ENCODE measurements at regions not wholly inside any gene's neighbourhood (a gene's known extent, or its start where the extent isn't known, plus 50 kb on each side); places are given as distances from the start of the nearest gene placed in this dataset.

- Mint-ChIP-seq H3K4me1 (ENCODE audit: low read depth in 2 of 2) (no peaks in the 10 kb centered on the region), H3K27me3 (peaks cover 16 to 35% of the 10 kb centered on the region in 2 donors), H3K27ac (no peak overlapping the region), H3K36me3 (ENCODE audit: insufficient read depth) (no peaks in the 10 kb centered on the region), H3K9me3 (peaks cover 3 to 7% of the 10 kb centered on the region in 2 donors), H3K4me3 (no peak overlapping the region)
- ATAC-seq (replicated peaks) (no peak), DNase-seq (no peak)
These were observed 199.3 kb downstream of the TFAP2C start for GRCh38 chr20:56828402-56828801.

DNA sequence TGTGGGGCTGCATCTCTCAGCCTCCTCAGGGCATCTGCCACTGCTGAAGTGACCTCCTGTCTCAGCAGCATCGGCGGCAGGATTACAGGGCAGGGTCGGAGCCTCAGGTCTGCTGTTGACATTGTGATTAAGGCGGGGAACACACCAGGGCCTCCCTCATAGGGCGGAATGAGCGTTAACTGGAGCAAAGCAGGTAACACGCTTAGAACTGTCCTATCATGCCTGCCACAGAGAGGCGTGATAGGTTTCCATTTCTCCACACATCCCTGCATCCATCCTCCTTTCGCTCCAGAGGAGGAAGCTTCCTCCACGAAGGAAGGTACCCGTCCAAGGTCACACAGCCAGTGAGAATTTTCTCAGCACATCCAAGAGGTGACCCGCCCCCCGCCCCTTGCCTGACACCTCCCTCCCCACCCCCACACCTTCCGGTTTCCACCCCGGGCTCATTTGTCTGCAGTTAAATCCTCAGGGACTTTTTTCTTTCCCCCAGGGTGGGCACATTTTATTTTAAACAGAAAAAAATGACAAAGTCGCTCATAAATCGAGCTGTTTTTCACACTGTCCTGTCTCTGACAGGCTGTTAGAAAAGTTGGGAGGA lies 200.8 kb downstream of the TFAP2C start:
- Mint-ChIP-seq H3K36me3 (ENCODE audit: insufficient read depth) (no peaks in the 10 kb centered on the region), H3K4me3 (no peak overlapping the region), H3K27me3 (peaks cover 23 to 35% of the 10 kb centered on the region in 2 donors), H3K27ac (no peak overlapping the region), H3K4me1 (ENCODE audit: low read depth in 2 of 2) (no peaks in the 10 kb centered on the region), H3K9me3 (peaks cover 3 to 7% of the 10 kb centered on the region in 2 donors)
- DNase-seq (no peak), ATAC-seq (replicated peaks) (no peak)

DNA sequence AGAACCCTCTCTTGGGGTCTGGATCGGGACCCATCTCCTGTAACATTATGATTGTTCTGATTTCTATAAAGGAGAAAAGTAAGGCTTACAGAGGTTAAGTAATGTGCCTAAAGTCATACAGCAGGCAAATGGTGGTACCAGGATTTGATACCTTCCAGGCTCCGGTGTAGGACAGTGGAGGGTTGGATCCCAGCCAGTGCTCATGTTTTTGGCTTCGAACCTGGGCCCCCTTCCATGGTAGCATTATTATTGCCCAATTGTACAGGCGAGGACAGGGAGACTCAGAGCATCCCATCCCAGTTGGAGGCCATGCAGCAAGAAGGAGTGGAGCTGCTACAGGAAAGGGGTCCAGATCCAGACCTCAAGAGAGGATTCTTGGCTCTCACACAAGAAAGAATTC lies 202.7 kb downstream of the TFAP2C start:
- Mint-ChIP-seq H3K9me3 (peaks cover 3 to 7% of the 10 kb centered on the region in 2 donors), H3K27ac (no peak overlapping the region), H3K36me3 (ENCODE audit: insufficient read depth) (no peaks in the 10 kb centered on the region), H3K4me3 (no peak overlapping the region), H3K4me1 (ENCODE audit: low read depth in 2 of 2) (no peaks in the 10 kb centered on the region), H3K27me3 (peaks cover 23 to 35% of the 10 kb centered on the region in 2 donors)
- ATAC-seq (replicated peaks): no peak
- no peak for DNase-seq

DNA sequence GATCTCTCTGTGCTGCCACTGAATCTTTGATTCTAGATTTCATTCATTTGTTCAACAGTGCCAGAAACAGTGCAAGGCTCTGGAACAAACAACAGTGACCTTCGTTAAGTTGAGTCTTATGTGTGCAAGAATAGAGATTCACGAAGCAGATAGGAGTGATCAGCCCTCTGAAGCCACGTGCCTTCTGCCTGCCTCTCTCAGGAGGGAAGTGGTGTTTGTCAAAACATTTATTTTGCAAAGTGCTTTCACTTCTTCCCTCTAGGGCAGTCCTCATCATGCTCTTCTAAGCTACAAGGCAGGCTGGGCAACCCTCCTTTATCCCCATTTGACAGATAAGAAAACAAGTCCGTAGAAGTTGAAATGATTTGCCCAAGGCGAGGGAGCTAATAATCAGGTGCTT lies 204.3 kb downstream of the TFAP2C start:
- DNase-seq (no peak), ATAC-seq (replicated peaks) (no peak)
- no peaks in the 10 kb centered on the region for H3K4me1 Mint-ChIP-seq (ENCODE audit: low read depth in 2 of 2)
- peaks cover 3 to 7% of the 10 kb centered on the region in 2 donors for H3K9me3 Mint-ChIP-seq
- H3K4me3 Mint-ChIP-seq: no peak overlapping the region
- peaks cover 23 to 35% of the 10 kb centered on the region in 2 donors for H3K27me3 Mint-ChIP-seq
- H3K27ac Mint-ChIP-seq: no peak overlapping the region
- H3K36me3 Mint-ChIP-seq (ENCODE audit: insufficient read depth): no peaks in the 10 kb centered on the region

DNA sequence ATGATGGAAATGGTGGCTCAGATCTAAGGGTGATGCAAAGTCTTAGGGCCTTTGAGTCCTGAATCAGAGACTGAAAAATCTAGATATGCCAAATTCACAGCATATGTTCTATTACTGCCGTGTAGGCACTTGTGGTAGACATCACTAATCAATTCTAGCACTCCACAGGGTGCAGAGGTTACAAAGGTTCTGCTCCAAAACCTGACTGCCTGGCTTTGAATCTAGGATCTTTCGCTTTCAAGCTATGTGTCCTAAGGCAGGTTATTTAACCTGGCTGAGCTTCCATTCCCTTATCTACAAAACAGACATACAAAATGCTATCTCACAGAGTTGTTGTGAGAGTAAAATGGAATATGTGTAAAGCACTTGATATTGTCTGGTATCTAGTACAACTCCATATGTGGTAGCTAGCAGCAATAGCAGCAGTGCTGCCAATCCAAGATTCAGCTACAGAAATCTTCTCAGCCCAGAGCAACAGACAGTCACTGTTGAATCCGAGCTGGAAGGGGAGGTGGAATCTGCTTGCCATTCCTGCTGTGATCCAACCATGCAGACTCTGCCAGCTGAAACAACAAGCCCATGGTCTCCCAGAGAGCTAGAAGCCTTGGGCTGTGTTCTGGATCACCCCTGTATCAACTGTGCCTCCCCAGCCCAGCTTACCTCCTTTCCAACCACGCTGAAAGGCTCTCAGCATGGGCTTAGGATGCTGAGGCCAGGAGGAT lies 206.9 kb downstream of the TFAP2C start:
- ATAC-seq (replicated peaks) (no peak), DNase-seq (no peak)
- no peak overlapping the region for H3K4me3 Mint-ChIP-seq
- no peaks in the 10 kb centered on the region for H3K4me1 Mint-ChIP-seq (ENCODE audit: low read depth in 2 of 2)
- no peaks in the 10 kb centered on the region for H3K9me3 Mint-ChIP-seq
- peaks cover 9 to 13% of the 10 kb centered on the region in 2 donors for H3K27me3 Mint-ChIP-seq
- H3K27ac Mint-ChIP-seq: no peak overlapping the region
- H3K36me3 Mint-ChIP-seq (ENCODE audit: insufficient read depth): no peaks in the 10 kb centered on the region

GRCh38 chr20:56839222-56839621 lies 210.1 kb downstream of the TFAP2C start:
- H3K9me3 Mint-ChIP-seq: no peaks in the 10 kb centered on the region
- no peaks in the 10 kb centered on the region for H3K4me1 Mint-ChIP-seq (ENCODE audit: low read depth in 2 of 2)
- H3K27me3 Mint-ChIP-seq: no peaks in the 10 kb centered on the region
- no peak for DNase-seq
- H3K36me3 Mint-ChIP-seq (ENCODE audit: insufficient read depth): no peaks in the 10 kb centered on the region
- no peak overlapping the region for H3K27ac Mint-ChIP-seq
- no peak for ATAC-seq (replicated peaks)
- no peak overlapping the region for H3K4me3 Mint-ChIP-seq

DNA sequence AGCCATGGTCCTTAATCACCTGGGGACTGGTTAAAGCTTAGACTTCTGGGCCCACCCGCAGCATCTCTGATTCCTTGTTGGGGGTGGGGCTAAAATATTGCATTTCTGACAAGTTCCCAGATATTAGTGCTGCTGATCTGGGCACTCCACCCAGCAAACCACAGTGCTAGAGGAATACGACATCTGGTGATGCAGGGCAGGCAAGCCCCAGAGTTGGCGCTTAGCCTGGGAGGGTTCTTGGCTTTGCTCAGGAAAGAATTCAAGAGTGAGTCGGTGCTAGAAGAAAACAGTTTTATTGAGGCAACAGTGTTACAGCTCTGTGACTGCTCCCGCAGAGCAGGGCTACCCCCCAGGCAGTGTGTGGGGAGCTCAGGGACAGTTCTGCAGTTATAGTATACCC lies 210.7 kb downstream of the TFAP2C start:
- no peaks in the 10 kb centered on the region for H3K27me3 Mint-ChIP-seq
- no peaks in the 10 kb centered on the region for H3K36me3 Mint-ChIP-seq (ENCODE audit: insufficient read depth)
- DNase-seq: no peak
- no peak overlapping the region for H3K27ac Mint-ChIP-seq
- no peaks in the 10 kb centered on the region for H3K4me1 Mint-ChIP-seq (ENCODE audit: low read depth in 2 of 2)
- no peak for ATAC-seq (replicated peaks)
- H3K9me3 Mint-ChIP-seq: no peaks in the 10 kb centered on the region
- no peak overlapping the region for H3K4me3 Mint-ChIP-seq

GRCh38 chr20:56840716-56841261 lies 211.7 kb downstream of the TFAP2C start:
- Mint-ChIP-seq H3K4me3 (no peak overlapping the region), H3K4me1 (ENCODE audit: low read depth in 2 of 2) (no peaks in the 10 kb centered on the region), H3K36me3 (ENCODE audit: insufficient read depth) (no peaks in the 10 kb centered on the region), H3K9me3 (no peaks in the 10 kb centered on the region), H3K27ac (no peak overlapping the region), H3K27me3 (no peaks in the 10 kb centered on the region)
- no peak for ATAC-seq (replicated peaks)
- no peak for DNase-seq

DNA sequence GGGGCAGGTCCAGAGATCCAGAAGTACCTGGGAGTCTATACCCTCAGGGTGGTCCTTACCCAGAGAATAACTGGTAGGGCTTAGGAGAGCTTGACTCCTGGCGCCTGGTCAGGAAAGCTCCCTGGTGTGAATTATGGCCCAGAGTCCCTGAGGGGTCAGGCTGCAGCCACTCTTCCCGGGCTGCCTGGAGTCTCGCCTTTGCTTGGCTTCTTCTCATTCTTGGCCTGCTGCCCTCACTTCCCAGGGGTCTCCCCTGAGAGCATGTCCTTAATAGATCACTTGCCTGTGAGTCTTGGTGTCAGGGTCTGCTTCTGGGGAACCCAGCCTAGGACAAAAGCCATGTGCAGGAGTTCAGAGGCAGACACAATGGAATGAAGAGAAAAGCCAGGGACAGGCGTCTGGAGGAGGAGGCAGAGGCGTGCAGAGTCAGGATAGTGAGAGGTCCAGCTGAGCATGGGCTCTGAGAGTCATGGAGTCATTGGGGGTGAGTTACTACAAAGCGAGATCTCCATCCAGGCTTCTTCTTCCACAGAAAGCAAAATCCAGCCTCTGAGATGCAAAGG lies 212.3 kb downstream of the TFAP2C start:
- ATAC-seq (replicated peaks): no peak
- no peak overlapping the region for H3K4me3 Mint-ChIP-seq
- H3K27ac Mint-ChIP-seq: no peak overlapping the region
- no peaks in the 10 kb centered on the region for H3K27me3 Mint-ChIP-seq
- peaks cover 0 to 1% of the 10 kb centered on the region in 2 donors for H3K9me3 Mint-ChIP-seq
- H3K4me1 Mint-ChIP-seq (ENCODE audit: low read depth in 2 of 2): no peaks in the 10 kb centered on the region
- no peaks in the 10 kb centered on the region for H3K36me3 Mint-ChIP-seq (ENCODE audit: insufficient read depth)
- DNase-seq: no peak

DNA sequence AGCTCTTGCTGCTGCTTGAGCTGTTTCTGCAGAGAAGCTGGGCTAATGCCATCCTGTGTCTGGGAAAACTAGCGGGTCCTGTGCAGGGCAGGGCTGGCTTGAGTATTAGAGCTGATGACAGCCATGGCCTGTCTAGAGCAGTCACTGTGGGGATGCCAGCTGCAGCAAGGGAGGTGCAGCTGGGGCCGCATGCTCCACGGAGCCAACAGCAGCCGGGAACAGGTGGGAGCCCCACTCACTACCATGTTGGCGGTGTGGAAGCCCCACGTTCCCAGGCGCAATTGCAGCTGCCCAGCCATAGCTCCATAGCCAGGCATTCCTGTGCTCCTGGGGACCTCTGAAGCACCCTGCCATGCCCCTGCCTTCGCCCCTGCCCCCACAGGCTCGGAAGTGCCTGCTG lies 212.9 kb downstream of the TFAP2C start:
- H3K27ac Mint-ChIP-seq: no peak overlapping the region
- ATAC-seq (replicated peaks) (no peak), DNase-seq (no peak)
- H3K9me3 Mint-ChIP-seq: peaks cover 0 to 1% of the 10 kb centered on the region in 2 donors
- H3K4me1 Mint-ChIP-seq (ENCODE audit: low read depth in 2 of 2): no peaks in the 10 kb centered on the region
- H3K27me3 Mint-ChIP-seq: peaks cover 4 to 5% of the 10 kb centered on the region in 2 donors
- H3K4me3 Mint-ChIP-seq: no peak overlapping the region
- no peaks in the 10 kb centered on the region for H3K36me3 Mint-ChIP-seq (ENCODE audit: insufficient read depth)

DNA sequence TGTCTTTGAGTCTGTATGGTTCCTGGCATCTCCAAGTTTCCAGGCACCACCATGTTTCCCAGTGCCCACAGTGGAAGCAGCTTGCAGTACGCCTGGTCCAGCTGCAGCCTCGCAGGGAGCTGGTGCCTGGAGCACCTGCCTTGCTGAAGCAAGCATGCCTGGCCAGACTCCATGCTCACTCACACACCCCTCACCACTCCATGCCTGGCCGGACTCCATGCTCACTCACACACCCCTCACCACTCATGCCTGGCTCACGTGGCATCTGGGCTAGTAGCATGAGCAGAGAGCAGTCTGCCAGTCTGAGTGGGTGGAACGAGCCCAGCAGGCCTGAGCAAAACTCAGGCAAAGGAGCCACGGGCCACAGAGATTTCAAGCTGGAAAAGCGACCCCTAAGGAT lies 214.3 kb downstream of the TFAP2C start:
- DNase-seq: no peak
- Mint-ChIP-seq H3K27ac (no peak overlapping the region), H3K36me3 (ENCODE audit: insufficient read depth) (no peaks in the 10 kb centered on the region), H3K9me3 (peaks cover 0 to 1% of the 10 kb centered on the region in 2 donors), H3K4me1 (ENCODE audit: low read depth in 2 of 2) (no peaks in the 10 kb centered on the region), H3K4me3 (no peak overlapping the region), H3K27me3 (peaks cover 8 to 10% of the 10 kb centered on the region in 2 donors)
- no peak for ATAC-seq (replicated peaks)

DNA sequence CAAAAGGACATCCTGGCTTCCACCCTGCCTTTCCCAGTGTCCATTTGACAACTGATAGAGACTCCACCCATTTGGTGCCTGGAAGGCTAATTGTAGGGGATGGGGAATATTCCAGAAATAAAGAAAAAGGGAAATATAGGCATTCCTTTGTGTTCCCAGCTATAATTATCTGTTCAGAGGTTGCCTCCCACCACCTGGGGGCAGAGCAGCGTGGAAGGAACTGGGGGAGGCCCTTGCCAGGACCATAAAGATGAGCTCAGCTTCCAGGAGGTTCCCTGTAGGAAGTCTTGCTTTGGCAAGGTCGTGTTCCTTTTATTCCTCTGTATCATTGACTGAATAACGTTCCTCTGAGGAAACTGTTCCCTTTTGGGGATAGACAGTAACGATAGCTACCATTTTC lies 214.7 kb downstream of the TFAP2C start:
- H3K27ac Mint-ChIP-seq: no peak overlapping the region
- ATAC-seq (replicated peaks) (no peak), DNase-seq (no peak)
- H3K9me3 Mint-ChIP-seq: peaks cover 0 to 1% of the 10 kb centered on the region in 2 donors
- peaks cover 8 to 10% of the 10 kb centered on the region in 2 donors for H3K27me3 Mint-ChIP-seq
- H3K36me3 Mint-ChIP-seq (ENCODE audit: insufficient read depth): no peaks in the 10 kb centered on the region
- no peak overlapping the region for H3K4me3 Mint-ChIP-seq
- no peaks in the 10 kb centered on the region for H3K4me1 Mint-ChIP-seq (ENCODE audit: low read depth in 2 of 2)

DNA sequence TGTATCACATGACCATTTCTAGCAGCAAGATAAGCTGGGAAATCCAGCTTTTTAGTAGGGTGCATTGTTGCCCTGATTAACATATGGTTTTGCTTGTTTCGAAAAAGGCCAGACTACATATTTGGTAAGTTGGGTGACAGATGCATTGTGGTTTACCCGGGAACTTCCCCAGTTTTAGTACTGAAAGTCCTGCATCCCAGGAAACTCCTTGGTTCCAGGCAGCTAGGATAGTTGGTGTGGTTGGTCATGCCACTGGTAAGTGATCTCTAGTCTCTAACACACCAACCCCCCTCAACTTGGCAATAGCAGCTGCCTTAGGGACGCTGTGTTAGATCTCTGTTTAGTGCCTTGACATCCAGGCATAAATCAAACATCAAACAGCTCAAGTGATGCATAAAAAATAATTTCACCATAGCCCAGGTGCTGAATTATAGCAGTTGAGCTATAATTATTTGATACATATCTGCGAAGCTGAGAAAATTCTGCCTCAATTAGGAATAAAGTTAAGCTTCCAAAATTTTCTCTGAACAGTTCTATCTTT lies 216.5 kb downstream of the TFAP2C start:
- no peaks in the 10 kb centered on the region for H3K4me1 Mint-ChIP-seq (ENCODE audit: low read depth in 2 of 2)
- H3K36me3 Mint-ChIP-seq (ENCODE audit: insufficient read depth): no peaks in the 10 kb centered on the region
- H3K4me3 Mint-ChIP-seq: no peak overlapping the region
- ATAC-seq (replicated peaks) (no peak), DNase-seq (no peak)
- H3K27me3 Mint-ChIP-seq: peaks cover 10 to 12% of the 10 kb centered on the region in 2 donors
- H3K9me3 Mint-ChIP-seq: peaks cover 0 to 1% of the 10 kb centered on the region in 2 donors
- no peak overlapping the region for H3K27ac Mint-ChIP-seq
